HG02798 (cell line): ENCODE measurements at regions not wholly inside any gene's neighbourhood (a gene's known extent, or its start where the extent isn't known, plus 50 kb on each side); places are given as distances from the start of the nearest gene placed in this dataset.
"Not testable (repeated sequence)": the region's sequence is repeated elsewhere in the genome, so short reads cannot be mapped to it uniquely, and the experiment has no call there.

Experiments used
- ATAC-seq: cut with Tn5 transposase; IDR thresholded peaks from one replicate; pipeline ENCODE4 v1.9.1; 2021; ENCODE audit warnings: mild to moderate bottlenecking; ENCODE audit not compliant: unreplicated experiment, poor library complexity

DNA sequence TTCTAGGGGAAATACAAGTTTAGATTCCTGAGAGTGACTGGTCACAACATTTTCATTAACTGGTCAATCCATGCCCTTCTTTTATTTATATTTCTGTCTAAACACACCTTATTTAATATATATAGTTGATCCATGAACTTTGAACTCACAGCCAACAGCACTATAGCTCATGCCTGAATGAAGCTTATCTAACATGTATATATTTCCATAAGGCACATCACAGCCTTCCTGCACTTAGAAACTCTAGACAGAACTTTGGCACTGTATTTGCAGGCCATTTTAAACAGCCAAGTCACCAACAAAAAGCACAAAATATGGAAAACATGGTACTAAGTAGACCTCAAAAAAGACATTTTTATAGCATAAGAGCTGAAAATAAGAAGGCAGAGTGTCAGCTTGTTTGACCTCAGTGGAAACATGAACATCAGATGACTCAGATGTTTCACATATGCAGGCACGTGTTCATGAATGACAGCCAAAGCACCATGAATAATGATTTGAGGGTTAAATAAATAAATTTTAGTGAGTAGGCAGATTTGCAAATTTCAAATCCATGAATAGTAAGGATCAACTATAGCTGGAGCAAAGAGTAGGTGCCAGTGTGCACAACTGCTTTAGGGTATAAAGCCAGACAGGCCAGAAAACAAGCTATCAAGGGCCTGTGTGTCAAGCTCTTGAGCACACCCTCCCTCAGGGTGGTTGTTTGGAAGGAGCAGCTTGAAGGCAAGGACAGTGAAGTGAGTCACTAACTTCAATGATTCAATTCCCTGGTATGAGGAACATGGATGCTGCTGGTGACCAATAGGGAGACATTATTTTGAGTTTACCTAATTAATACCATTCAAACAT lies 88.9 kb upstream of the NT5E start:
- ATAC-seq, result peak; percentile 45

DNA sequence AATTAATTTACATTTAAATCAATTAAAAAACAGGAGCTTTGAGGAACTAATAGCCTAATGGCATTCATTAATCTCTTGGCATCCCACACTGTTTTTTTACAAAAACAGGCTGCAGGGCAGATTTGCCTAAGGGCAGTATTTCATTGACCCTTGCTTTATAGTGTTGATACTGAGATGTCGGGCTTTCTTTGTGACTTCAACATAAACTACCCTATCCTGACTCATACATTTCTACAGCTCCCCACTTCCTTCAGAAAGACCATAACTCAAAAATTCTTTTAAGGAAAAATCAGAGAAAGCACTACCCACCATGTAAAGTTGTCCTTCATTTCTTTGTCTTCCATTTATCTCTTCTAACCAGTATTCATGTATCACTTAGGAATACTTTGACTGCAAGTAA lies 92.2 kb upstream of the NT5E start:
- no peak for ATAC-seq

- ATAC-seq, result not testable (repeated sequence)
Measured at GRCh38 chr6:85356743-85357142, 93.1 kb upstream of the NT5E start.

DNA sequence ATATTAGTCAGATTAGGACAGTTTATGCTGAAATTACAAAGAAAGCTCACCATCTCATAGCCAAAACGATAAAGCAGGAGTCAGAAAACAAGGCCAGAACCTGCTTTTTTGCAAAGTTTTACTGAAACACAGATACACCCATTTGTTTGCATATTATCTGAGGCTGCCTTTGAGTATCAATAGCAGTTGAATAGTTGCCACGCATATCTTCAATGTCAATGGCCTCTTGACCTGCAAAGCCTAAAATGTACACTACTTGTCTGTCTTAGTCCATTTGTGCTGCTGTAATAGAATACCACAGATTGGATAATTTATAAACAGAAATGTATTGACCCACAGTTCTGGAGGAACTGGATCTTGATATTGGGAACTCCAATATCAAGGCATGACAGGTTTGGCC lies 94.1 kb upstream of the NT5E start:
- no peak for ATAC-seq

GRCh38 chr6:85354761-85355618 lies 94.9 kb upstream of the NT5E start:
- ATAC-seq, result peak; percentile 82

- ATAC-seq, result peak; percentile 67
Measured at GRCh38 chr6:85353012-85353411, 96.9 kb upstream of the NT5E start.

- no peak for ATAC-seq
Measured at GRCh38 chr6:85348643-85349042, 101.2 kb upstream of the NT5E start.

DNA sequence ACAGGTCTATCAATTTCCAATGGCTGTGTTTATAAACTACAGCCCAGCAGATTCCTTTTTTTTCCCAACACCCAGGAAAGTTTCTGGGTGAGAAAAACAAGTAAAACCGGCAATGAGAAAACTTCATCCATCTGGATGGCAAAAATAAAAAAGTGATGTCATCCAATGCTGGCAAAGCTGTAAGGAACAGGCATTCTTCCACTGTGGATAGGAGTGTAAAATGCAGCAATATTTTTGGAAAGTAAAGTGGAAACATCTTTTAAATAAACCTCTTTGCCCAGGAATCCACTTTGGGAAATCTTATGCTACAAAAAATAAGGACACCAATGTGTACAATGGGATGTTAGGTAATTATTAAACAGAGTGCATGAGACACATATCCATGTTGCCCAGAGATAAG lies 102.1 kb upstream of the NT5E start:
- ATAC-seq, result no peak

DNA sequence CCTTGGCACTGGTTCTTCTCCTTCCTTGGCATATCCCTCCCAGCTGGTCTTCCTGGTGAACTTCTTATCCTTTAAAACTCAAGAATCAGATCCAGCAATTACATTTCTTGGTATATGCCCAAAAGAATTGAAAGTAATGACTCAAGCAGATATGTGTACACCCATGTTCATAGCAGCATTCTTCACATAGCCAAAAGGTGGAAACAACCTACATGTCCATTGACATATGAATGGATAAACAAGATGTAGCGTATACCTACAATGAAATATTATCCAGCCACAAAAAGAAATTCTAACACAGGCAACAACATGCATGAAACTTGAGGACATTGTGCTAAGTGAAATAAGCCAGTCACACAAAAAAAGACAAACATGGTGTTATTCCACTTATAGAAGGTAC lies 103.7 kb upstream of the NT5E start:
- no peak for ATAC-seq

GRCh38 chr6:85344996-85345395 lies 104.9 kb upstream of the NT5E start:
- ATAC-seq, result no peak

- ATAC-seq, result no peak
Measured at GRCh38 chr6:85343428-85343827, 106.5 kb upstream of the NT5E start.

DNA sequence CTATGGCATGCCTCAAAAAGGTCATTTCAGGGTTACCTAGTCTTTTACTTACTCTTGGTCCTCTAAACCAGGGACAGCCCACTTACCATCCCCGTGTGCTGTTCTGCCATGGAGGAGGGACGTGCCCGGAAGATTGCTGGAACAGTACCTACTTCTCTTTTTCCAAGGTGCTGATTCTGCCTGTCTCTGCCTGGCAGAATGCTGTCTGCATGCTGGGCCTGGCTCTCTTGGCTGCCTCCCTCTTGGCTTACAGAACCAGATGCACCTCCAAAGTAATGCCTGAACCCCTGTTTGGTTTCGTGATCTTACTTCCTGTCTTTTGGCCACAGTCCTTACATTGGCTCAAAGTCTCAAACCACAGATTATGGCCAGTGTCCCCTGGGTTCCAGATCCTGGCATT lies 120.7 kb upstream of the NT5E start:
- ATAC-seq, result no peak

DNA sequence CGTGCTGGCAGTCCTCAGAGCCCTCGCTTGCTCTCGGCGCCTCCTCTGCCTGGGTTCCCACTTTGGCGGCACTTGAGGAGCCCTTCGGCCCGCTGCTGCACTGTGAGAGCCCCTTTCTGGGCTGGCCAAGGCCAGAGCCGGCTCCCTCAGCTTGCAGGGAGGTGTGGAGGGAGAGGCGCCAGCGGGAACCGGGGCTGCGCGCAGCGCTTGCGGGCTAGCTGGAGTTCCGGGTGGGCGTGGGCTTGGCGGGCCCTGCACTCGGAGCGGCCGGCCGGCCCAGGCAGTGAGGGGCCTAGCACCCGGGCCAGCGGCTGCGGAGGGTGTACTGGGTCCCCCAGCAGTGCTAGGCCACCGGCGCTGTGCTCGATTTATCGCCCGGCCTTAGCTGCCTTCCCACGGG lies 124.1 kb upstream of the NT5E start:
- not testable (repeated sequence) for ATAC-seq

DNA sequence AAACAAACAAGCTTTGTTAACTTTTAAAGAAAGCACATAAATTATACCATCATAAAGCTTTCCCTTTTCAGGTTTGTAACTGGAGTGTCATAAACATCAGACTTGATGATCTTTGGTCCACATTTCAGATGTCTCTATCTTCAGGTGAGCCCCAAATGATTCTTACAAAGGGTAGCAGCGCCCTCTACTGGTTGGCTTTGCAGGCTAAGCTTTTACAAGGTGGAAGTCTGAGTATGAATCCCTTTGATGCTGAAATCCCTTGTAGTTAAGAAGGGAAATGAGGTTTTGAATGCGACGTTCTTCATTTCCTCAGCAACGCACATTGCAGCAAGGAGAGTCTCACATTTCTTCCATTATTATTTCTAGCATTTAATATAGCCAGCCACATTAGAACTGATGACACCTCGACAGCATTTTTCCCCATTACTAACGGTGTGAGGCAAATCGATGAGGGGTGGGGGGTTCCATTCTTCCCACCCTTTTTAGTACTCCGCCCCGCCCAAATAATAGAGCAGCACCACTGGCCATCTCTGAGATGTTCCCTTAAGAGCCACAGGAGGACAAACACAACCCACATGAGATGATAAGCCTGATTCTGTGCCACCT lies 126.3 kb upstream of the NT5E start:
- peak; percentile 79 for ATAC-seq

DNA sequence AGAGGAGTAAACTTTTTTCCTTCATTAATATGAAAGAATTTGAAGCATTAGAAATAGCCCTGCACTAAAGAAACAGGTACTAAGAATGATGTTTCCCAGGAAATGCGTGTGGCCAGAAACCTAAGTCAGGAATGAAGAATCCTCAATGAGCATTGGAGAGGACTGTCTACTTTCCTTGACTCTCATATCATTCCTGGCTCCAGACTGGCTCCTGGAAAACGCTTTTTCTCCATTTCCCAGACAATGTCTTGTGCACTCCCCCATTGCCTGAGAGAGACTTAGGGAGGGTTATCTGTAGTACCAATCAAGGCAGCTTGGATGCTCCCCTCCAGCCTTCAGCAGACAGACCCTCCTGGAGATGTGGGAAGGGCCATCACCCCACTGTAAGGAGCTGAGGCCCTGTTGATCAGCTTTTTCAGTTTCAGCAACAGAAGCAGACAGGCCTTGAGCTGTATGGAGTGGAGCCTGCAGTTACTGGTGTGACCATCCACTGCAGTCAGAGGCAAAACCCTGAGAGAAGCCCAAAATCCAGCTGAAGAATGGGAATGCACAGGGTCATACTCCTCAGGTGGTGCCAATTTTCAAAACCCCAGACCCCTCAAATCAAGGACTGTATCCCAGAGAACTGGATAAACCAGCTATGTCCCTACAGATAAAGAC lies 127.3 kb upstream of the NT5E start:
- no peak for ATAC-seq

DNA sequence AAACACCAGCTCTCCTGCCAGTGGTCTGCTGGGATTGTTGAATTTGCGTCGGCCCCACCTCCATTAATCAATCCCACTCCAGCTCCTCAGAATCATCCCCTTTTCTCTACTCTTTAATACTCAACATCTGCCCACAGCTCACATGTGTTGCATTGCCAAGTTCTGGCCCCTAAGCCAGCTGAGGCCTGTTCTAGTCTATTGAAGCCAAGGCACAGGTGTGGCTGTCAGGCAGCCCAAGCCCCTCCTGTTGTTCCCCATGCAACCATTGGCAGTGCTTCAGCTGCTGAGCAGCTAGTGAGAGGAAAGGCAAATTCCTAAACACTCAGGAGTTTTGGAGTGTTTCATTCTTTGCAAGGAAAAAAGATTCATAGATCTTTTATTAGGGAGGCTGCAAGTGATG lies 128.0 kb upstream of the NT5E start:
- ATAC-seq, result no peak

DNA sequence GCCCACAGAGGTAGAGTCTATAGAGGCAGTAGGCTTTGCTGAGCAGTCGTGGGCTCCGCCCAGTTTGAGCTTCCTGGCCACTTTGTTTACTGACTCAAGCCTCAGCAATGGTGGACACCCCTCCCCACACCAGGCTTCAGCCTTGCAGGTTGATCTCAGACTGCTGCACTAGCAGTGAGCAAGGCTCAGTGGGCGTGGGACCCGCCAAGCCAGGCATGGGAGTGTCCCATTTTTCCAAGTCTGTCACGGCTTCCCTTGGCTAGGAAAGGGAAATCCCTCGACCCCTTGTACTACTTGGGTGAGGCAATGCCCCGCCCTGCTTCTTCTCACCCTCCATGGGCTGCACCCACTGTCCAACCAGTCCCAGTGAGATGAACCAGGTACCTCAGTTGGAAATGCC lies 135.3 kb upstream of the NT5E start:
- no peak for ATAC-seq

DNA sequence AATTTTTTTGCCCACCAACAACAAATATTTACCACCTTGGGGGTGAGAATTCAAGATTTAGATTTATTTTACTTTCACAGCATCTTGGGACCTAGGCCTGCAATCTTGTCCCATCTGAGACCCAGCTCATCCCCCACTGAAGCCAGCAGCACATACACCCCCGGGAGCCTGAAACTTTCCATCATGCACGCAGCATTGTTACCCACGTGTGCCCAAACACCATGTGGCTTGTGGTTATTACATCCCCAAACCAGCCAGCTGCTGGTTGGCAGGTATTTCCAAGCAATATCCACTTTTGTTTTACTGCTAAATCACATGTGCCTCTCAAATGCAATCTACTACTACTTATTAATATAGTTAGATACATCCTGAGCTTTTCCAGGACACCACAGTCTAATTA lies 149.3 kb upstream of the NT5E start:
- ATAC-seq, result no peak

DNA sequence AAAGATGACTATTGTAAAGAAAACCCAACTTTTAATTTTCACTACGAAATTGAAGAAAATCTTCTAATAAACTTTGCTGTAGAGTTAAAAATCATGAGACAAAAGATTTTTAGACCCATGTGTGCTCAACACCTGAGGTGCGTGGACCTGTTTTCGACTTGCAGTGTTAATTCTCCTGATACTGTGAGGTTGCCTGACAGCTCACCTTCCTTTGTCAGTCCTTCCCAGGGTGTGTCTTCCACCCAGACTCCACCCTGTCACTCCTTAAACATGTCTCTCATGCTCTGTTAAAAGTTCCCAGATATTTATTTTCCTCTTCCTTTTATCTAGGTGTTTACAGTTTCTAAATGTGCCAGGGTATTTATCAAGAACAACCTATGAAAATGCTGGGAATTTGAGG lies 151.3 kb upstream of the NT5E start:
- no peak for ATAC-seq

DNA sequence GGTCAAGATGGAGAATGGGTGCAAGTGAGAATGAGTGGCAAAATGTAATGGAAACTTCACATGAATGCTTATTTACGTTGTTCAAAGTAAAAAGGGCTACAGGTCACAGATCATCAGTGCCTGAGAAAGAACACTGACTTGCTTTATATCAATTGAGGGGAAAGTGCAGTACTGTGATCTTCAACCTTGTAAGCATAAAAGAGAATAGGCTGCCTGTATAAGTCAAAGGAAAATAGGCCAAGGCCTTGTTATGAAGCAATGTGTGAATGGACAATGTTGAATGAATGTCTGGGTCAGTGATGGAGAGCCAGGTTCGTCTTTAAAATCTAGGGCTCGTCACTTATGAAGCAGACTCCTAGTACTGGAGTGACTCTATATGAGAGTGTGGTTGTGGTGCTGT lies 158.6 kb upstream of the NT5E start:
- no peak for ATAC-seq

DNA sequence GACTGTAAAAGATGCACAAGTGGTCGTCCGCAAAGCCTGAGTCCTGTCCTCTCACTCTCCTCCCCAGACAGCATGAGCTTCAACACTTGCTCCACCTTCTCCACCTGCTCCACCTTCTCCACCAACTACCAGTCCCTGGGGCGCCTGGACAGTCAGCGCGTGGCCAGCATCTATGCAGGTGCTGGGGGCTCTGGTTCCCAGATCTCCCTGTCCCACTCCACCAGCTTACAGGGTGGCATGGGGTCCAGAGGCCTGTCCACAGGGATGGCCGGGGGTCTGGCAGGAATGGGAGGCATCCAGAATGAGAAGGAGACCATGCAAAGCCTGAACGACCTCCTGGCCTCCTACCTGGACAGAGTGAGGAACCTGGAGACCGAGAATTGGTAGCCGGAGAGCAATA lies 162.2 kb upstream of the NT5E start:
- ATAC-seq, result no peak
